HG02678 (cell line): ENCODE measurements at regions not wholly inside any gene's neighbourhood (a gene's known extent, or its start where the extent isn't known, plus 50 kb on each side); places are given as distances from the start of the nearest gene placed in this dataset.

Source experiments
- ATAC-seq: cut with Tn5 transposase; IDR thresholded peaks from one replicate; pipeline ENCODE4 v1.9.1; 2021; ENCODE audit warnings: mild to moderate bottlenecking, moderate library complexity; ENCODE audit not compliant: unreplicated experiment

- ATAC-seq, result no peak
Measured at GRCh38 chr4:123832173-123833026, 435.8 kb downstream of the SPRY1 start.

DNA sequence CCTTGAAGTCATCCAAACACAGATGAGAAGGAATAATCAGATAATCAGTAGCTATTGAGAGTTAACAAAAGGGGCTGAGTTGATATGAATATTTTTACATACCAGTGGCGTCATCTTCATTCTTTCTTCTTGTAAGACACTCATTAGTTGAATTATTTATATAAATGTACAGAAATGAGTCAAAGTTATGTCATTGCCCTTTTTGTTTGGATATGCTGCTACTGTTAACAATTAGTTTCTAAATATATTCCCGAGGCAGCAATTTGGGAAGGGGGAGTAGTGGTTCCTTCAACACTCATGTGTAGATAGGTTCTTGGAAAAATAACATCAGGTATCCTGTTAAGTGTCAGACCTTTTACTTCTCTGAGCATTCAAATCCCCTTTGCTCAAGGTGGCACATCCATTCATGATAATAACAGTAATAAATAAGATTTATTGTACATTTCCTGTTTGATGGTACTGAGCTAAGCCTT is 436.6 kb downstream of the SPRY1 start:
- ATAC-seq, result no peak

DNA sequence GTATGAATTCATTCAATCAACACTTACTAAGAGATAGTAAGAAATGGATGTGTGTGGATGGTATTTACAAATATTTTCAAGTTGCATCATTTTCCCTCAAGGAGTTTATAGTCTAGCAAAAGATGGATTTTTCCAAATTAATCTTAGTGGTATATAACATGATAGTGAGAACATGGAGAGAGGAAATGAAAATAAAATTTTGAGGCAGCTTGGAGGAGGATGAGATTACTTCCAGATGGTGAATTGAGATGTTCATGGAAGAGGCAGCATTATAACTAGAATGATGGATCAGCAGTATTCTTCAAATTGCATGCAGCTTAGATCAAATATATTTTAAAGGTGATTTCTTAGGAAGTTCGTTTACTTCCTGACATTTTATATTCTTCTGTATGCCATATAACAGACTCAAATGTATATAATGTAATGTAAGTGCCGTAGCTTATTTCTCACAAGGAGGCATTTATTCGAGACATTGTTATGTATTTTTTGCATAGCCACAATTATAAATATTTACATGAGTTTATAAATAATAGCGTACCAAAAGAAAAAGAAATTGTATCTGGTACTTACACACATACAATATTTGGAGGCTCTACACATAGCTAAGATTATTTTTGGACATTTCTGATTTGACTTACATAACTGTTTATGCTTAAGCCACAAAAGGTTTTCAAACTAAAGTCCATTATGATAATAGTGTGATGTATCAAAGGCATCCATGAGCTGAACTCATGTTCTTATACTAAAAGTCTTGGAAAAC is 439.4 kb downstream of the SPRY1 start:
- no peak for ATAC-seq

GRCh38 chr4:123836851-123837595 is 440.4 kb downstream of the SPRY1 start:
- ATAC-seq, result no peak

DNA sequence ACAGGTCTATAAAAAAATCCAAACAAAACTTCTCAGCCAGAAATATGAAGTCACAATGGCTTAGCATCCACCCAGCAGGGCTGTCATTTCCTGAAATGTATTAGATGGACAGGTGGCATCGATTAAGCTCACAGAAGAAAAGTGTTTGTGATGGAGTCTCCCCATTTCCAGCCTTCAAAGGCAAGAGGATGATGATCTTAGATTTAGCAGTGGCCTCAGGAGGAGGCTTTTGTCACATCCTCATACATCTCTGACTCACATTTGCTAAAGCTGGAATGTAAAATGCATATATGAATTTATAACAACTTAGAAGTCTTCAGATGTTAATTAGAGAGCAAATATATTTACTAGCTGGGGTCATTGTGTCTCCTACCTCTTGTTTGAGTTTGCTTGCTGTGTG is 441.9 kb downstream of the SPRY1 start:
- no peak for ATAC-seq

DNA sequence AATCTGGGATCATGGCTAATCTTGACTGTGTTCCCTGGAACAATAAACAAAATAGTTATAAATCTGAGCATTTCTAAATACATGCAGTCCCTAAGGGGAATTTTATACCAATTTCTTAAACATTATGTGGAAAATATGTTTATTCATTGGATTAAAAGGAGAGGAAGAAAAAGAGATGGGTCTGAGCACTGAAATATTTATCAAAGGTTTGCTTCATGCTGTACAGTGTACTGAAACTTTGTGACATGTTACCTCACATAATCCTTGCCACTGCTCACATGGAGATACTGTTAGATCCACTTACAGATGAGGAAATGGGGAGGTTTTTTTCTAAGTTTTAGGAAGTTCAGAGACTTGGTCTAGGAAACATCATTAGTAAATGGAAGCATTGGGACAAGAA is 443.6 kb downstream of the SPRY1 start:
- ATAC-seq, result no peak

- ATAC-seq, result no peak
Measured at GRCh38 chr4:123841447-123842121, 445.0 kb downstream of the SPRY1 start.

GRCh38 chr4:123843137-123843536 is 446.5 kb downstream of the SPRY1 start:
- ATAC-seq, result no peak

DNA sequence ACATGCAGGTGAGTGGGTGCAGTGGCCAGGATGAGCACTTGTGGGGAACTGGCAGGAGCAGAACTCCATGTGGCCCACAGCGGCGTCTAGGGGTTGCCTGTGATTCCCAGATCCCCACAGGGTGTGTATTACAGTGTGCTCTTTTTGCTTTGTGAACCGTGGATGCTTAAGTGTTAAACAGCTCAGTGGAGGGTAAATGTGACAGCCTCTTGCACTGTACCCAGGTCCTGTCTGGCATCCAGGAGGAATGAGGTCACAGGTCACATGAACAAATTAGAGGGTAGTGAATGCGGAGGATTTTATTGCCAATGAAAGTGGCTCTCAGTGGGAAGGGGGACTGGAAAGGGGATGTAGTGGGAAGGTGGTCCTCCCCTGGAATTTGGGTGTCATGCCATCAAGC is 447.8 kb downstream of the SPRY1 start:
- ATAC-seq, result no peak

DNA sequence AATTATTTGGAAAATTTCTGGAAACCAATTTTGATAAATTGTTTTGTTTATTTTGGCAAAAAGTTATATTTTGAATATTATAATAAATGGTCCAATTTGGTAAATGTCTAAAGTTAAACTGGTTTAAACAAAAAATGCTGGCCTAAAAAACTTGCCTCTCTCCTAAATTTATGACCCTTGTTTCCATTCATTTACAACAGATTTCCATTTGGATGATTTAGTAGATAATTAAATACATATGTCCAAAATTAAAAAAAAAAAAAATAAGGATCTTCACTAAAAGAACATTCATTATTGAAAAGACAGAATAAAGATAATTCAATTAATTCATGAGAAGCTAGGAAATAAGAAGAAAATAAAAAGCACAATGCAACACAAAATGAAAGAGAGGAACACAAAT is 449.5 kb downstream of the SPRY1 start:
- no peak for ATAC-seq

DNA sequence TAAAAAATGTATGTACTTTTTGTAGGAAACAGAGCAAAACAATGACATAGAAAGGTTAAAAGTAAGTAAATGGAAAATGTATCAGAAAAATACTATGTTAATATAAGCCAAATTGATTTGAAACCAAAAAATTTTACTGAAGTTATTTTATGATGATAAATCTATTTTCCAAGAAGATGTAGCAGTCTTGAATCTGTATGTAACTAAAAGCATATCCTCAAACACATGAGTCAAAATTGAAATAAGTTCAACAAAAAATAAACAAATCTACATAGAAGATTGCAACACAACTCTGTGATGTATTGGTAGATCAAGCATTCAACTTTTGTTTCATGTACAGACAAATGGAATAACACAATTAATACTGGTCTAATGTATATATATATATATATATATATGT is 450.0 kb downstream of the SPRY1 start:
- no peak for ATAC-seq

- no peak for ATAC-seq
Measured at GRCh38 chr4:123848606-123849005, 452.0 kb downstream of the SPRY1 start.

DNA sequence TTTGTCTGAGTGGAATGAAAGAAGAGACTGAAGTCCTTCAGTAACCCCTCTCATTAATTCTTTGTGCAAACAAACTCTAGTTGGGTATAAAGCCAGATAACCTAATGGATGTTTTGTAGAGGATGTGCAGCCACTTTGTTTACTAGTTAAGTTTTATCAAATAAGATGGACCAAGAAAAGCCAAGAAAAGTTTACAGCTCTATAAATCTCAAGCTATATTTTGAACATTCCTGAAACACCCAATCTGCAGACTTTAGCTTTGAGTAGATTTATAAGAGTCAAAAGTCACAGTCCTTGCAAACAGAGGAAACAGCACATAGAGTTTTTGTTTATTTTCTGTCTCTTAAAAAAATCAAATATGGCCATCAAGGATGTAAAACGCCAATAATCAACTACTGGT is 452.9 kb downstream of the SPRY1 start:
- ATAC-seq, result no peak

DNA sequence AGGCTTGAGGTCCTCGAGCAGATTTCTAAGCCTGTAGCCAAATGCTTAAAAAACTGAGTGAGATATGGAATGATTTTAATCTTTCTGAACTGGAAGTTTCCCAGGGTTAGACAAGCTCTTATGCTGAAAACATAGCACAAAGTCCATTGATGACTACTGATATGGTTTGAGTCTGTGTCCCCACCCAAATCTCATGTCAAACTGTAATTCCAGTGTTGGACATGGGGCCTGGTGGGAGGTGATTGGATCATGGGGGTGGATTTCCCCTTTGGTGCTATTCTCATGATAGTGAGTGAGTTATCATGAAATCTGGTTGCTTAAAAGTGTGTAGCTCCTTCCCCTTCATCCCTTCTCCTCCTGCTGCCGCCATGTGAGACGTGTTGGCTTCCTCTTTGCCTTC is 454.9 kb downstream of the SPRY1 start:
- ATAC-seq, result no peak

DNA sequence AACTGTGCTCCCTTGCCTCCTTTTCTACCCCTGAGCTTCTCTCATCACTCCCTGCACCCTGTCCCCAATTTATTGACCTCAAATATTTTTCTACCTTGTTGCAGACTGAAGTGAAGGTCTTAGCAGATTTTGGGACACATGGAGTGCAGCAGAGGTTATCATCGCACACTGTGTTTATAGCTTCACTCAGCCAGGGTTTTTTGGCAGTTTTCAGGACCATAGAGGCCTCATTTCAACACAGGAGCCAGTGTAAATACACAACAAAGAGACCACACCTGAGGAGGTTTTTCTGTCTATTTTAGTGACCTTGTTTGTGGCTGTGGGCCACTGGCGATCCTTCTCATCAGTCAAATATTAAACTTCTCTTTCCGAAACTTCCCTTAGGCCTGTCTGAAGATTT is 457.1 kb downstream of the SPRY1 start:
- no peak for ATAC-seq

DNA sequence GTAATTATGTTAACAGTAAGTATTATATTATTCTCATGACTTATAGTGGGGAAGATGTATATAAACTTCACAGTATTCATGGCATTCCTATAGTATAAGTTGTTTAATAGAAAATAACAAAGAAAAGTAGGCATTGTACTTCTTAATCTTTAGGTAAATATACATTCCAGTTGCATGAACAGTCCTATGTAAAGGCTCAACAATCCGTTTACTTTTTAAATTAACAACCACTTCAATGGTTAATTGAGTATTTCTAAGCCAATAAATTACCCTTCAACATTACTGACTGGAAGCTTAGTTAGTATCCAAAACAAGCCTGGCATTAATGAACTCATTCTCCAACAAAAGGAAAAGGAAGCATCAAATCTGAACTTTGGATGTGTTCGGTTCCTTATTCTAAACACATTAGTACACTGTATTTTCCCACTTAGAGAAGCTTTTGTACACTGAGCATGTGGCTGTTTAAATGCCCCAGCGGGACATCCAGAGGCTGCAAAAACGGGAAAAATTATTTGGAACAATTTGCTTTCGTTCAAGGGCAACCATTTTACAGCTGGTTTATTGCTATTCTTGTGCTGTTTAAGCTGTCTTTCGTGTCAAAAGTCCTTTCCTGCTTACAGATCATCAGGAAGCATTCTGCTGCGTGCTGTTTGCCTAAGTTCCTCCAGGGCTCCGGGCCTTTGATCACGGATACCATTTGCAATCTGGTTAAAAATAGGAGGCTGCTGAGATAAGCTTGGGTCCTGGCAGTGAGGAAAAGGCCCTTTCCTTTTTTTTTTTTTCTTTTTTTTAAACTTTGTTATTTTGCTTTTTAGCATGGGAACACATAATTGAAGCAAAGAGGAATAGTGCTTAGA is 460.3 kb downstream of the SPRY1 start:
- ATAC-seq, result no peak

DNA sequence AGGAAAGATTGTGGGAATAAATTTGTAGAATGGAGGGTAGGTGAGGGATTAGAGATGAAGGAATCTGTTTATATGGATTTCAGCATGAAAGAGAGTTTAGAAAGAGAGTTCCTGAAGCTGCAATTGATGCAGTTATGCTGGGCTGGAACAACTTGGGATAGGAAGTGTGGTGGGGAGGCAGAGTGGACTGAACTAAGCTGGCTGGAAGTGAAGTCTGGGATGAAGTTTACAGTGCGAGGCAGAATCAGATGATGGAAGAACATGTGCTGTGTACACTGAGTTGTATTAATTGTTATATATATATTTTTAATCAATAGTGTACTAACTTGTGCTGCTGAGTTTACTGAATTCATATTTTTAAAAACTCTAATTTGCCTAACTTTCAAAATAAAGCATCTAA is 461.9 kb downstream of the SPRY1 start:
- ATAC-seq, result no peak

DNA sequence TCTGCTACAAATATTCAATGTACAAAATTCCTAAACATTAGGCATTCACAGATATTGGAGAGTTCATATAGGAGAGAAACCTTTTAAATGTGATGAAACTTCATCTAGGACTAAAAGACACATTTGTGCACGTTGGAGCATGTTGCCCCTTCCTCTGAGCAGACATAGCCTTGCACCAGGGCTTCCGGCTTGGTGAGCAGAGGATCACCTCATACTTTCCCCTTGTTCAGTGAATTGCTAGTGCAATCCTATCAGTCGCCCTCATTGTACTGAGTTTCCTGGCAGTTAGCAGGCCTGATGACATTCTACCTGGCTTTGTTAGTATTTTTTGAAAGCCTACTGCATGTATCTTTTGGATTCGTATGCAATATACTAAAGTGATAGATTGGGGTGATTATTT is 466.2 kb downstream of the SPRY1 start:
- no peak for ATAC-seq

DNA sequence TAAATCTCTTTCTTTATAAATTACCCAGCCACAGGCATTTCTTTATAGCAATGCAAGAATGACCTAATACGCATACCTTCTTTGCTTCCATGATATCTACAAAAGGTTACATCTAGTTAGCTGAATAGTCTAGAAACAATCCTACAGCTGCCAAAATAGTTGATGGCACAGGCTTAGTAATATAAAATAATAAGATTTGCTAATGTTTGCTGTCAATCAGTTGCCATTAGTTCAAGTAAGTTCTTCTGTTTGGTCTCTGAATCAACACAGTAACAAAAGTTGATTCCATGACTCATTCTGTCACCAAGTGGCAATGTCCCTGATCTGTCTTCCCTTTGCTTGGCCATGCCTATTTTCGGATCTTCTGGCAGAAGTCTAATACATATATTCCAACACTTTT is 470.2 kb downstream of the SPRY1 start:
- no peak for ATAC-seq
